ENCODE measurements at regions not wholly inside any gene's neighbourhood (a gene's known extent, or its start where the extent isn't known, plus 50 kb on each side); places are given as distances from the start of the nearest gene placed in this dataset.

- TF ChIP-seq CTCF (IDR thresholded peaks at IDR 0.05; ENCODE audit: insufficient read depth, low read depth, low read length) = no peak
- TF ChIP-seq EZH2 (IDR thresholded peaks at IDR 0.05; ENCODE audit: insufficient read depth, low read length) = no peak
Observed at GRCh38 chr4:67346654-67347053, 198.6 kb downstream of the CENPC start.

Measured in astrocyte (in vitro differentiated cells and primary cell).